ENCODE measurements at regions not wholly inside any gene's neighbourhood (a gene's known extent, or its start where the extent isn't known, plus 50 kb on each side); places are given as distances from the start of the nearest gene placed in this dataset.

GRCh38 chr4:13036841-13037240, 447.3 kb downstream of the RAB28 start (continued):
- TF ChIP-seq NANOG (IDR thresholded peaks at IDR 0.05; ENCODE audit: borderline replicate concordance) (no peak), JUNB (IDR thresholded peaks at IDR 0.05; ENCODE audit: unreplicated experiment) (no peak), EZH2 (IDR thresholded peaks at IDR 0.05; ENCODE audit: low read depth, unreplicated experiment) (no peak), POLR2AphosphoS5 (IDR thresholded peaks at IDR 0.05; ENCODE audit: low read depth) (no peak), CREB1 (CRISPR knock-in tag; IDR thresholded peaks at IDR 0.05; ENCODE audit: low read depth) (no peak), REST (IDR thresholded peaks at IDR 0.05; ENCODE audit: unreplicated experiment) (no peak), STAT1 (IDR thresholded peaks at IDR 0.05; ENCODE audit: unreplicated experiment) (no peak)

GRCh38 chr4:13032936-13033335, 451.2 kb downstream of the RAB28 start:
- H3K79me2 ChIP-seq (replicated peaks; ENCODE audit: insufficient read depth), result no peaks in the 10 kb centered on the region
- Mint-ChIP-seq H3K27me3 (ENCODE audit: insufficient read depth, low read depth, poor library complexity) (no peaks in the 10 kb centered on the region), H3K9me3 (no peaks in the 10 kb centered on the region), H3K4me3 (no peak overlapping the region), H3K27ac (no peak overlapping the region), H3K36me3 (ENCODE audit: low read depth) (no peaks in the 10 kb centered on the region), H3K4me1 (no peaks in the 10 kb centered on the region)
- no peak overlapping the region for H3K27ac ChIP-seq (ENCODE audit: low read depth)
- no peak for TF ChIP-seq NANOG (IDR thresholded peaks at IDR 0.05; ENCODE audit: borderline replicate concordance)
- no peak for TF ChIP-seq REST (IDR thresholded peaks at IDR 0.05; ENCODE audit: unreplicated experiment)
- no peak for TF ChIP-seq ZNF114 (CRISPR knock-in tag; IDR thresholded peaks at IDR 0.05)
- TF ChIP-seq POLR2AphosphoS5 (IDR thresholded peaks at IDR 0.05; ENCODE audit: low read depth), result no peak
- no peak for TF ChIP-seq JUNB (IDR thresholded peaks at IDR 0.05; ENCODE audit: unreplicated experiment)
- no peak for TF ChIP-seq ETS1 (IDR thresholded peaks at IDR 0.05)
- no peaks in the 10 kb centered on the region for H4K20me1 ChIP-seq (replicated peaks; ENCODE audit: insufficient read depth)
- no peak overlapping the region for H3K4me3 ChIP-seq
- no peaks in the 10 kb centered on the region for H3K4me1 ChIP-seq (ENCODE audit: insufficient read depth)
- H3K27me3 ChIP-seq (ENCODE audit: insufficient read depth), result no peaks in the 10 kb centered on the region
- H3K4me2 ChIP-seq, result no peak overlapping the region
- no peaks in the 10 kb centered on the region for H3F3A ChIP-seq (replicated peaks; ENCODE audit: low read depth)
- no peak overlapping the region for H2AFZ ChIP-seq
- H3K9me2 ChIP-seq (ENCODE audit: insufficient read depth), result peaks cover 12% of the 10 kb centered on the region; the same call in 1 of the 2 replicates
- DNase-seq (ENCODE audit: low spot score) (no peak), ATAC-seq (no peak)
- H3K36me3 ChIP-seq (ENCODE audit: insufficient read depth), result no peaks in the 10 kb centered on the region
